Breast epithelium (tissue), 3 donors: ENCODE measurements at regions not wholly inside any gene's neighbourhood (a gene's known extent, or its start where the extent isn't known, plus 50 kb on each side); places are given as distances from the start of the nearest gene placed in this dataset.
"Not testable (repeated sequence)": the region's sequence is repeated elsewhere in the genome, so short reads cannot be mapped to it uniquely, and the experiment has no call there.

Experiments
- CTCF ChIP-seq, 3 donors: fragments of 450-650 bp; IDR thresholded peaks; one replicate each; pipeline ENCODE4 v1.5.1; 2016 to 2017; ENCODE audit warnings: antibody characterized with exemption in 3 of 3, mild to moderate bottlenecking in 3 of 3, moderate library complexity in 3 of 3
- POLR2A ChIP-seq: fragments of 450-650 bp; IDR thresholded peaks from one replicate; pipeline ENCODE4 v1.6.1; 2016; ENCODE audit warnings: antibody characterized with exemption, mild to moderate bottlenecking, moderate library complexity

GRCh38 chr10:4221310-4221709 is 436.3 kb upstream of the KLF6 start:
- TF ChIP-seq CTCF (IDR thresholded peaks at IDR 0.05); POLR2A: not testable (repeated sequence)
